A549 (cell line): ENCODE measurements at regions not wholly inside any gene's neighbourhood (a gene's known extent, or its start where the extent isn't known, plus 50 kb on each side); places are given as distances from the start of the nearest gene placed in this dataset.

Experiments
- CTCF ChIP-seq: fragments of >200 bp; sonication (Bioruptor Twin); formaldehyde crosslinking; IDR thresholded peaks from 3 replicates; pipeline ENCODE4 v1.5.1; 2016
- EP300 ChIP-seq, 2 experiments: fragments of >200 bp; sonication (Bioruptor Twin); formaldehyde crosslinking; IDR thresholded peaks; 2 replicates in 1 of 2; 3 replicates in 1 of 2; pipeline ENCODE4 v1.6.1; 2016 to 2017
- RFX5 ChIP-seq: fragments of 450-650 bp; IDR thresholded peaks from 2 replicates; pipeline ENCODE4 v1.7.1; 2014; ENCODE audit warnings: antibody characterized with exemption, mild to moderate bottlenecking, moderate library complexity
- SMC3 ChIP-seq: fragments of >200 bp; sonication (Bioruptor Twin); formaldehyde crosslinking; IDR thresholded peaks from 3 replicates; pipeline ENCODE4 v1.6.1; 2018; ENCODE audit warnings: inconsistent platforms

GRCh38 chr6:1066449-1067090, 245.3 kb upstream of the FOXQ1 start:
- TF ChIP-seq CTCF (no peak), SMC3 (no peak), EP300 (IDR thresholded peaks at IDR 0.05) (no peak), RFX5 (no peak)
